Stimulated activated CD4-positive, alpha-beta T cell treated with anti-CD3 and anti-CD28 coated beads, Interleukin-2, amount 100 ng/mL, for 48 hours (primary cell): ENCODE measurements at regions not wholly inside any gene's neighbourhood (a gene's known extent, or its start where the extent isn't known, plus 50 kb on each side); places are given as distances from the start of the nearest gene placed in this dataset.
"Not testable (repeated sequence)": the region's sequence is repeated elsewhere in the genome, so short reads cannot be mapped to it uniquely, and the experiment has no call there.

Source experiments
- DNase-seq, 2 donors: peaks; one replicate each; pipeline ENCODE4 v3.0.0-alpha.2; 2020

DNA sequence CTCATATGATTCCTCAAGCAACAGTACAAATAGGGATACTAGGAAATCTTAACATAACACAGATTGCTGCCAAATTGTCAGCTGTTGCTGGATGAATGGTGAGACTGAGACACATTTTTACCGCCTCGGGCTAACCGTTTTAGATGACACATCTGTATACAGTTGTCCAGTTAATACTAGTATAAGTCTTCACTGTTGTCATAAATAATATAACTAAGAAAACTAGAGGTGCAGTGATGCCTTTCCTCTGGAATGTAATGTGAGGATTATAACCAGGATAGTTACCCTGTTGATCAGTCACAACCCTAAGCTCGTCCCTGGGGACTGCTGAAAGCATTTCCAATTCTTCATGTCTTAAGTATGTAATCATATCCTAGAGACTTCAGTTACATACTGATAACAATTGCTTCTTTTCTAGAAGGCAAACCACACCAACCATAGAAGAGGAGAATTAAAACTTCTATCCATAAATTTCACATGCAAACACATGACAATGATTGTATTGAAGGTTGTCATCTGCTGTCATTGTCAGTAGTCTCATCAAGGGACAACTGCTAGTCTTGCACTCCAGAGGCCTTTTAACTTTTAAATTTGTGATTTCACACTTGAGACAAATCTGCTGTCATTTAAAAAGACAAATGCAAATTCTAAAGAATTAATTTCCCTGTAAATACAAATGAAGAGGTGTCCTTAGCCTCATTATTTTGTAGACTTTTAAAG is 100.4 kb upstream of the SEMA3D start:
- no peak for DNase-seq

- DNase-seq: no peak
Observed at GRCh38 chr7:85286446-85286845, 99.6 kb upstream of the SEMA3D start.

- DNase-seq: no peak
Observed at GRCh38 chr7:85285527-85285926, 98.7 kb upstream of the SEMA3D start.

DNA sequence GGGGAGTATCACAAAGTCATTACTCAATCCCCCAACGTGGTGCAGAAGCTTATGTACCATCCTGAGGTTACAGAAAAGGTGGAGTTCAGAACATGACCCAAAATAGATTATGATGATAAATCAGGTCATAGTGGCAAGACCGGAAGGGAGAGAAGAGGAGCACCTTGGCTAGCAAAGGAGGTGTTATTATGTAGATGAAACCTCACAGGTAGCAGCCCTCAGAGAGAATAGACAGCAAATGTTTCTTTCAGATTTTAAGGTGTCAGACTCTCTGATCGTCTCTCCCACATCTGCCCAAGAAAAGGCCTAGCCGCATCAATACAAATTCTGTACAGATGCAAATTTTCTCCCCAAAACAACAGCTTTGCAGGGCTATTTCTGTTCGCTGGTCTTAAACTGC is 88.3 kb upstream of the SEMA3D start:
- DNase-seq: no peak

- no peak for DNase-seq
Observed at GRCh38 chr7:85274454-85274853, 87.6 kb upstream of the SEMA3D start.

- no peak for DNase-seq
Observed at GRCh38 chr7:85262891-85263290, 76.0 kb upstream of the SEMA3D start.

DNA sequence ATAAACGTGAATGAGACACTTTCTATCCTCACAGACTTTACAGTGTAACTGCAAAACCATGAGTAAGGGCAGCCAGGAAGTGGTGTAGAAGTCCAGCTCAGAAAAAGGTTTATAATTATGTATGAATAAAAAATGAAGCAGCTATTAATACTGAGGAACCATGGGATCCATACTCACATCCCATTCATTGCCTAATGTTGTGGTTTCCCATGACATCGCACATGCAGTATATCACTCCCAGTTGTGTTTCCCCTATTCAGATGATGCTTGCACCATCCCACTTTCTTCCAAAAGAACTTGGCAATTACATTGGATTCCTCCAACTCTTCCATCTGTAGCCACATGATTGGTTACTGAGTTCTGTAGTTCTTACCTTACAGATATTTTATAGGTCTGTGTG is 74.5 kb upstream of the SEMA3D start:
- no peak for DNase-seq

GRCh38 chr7:85249787-85250186 is 62.9 kb upstream of the SEMA3D start:
- DNase-seq: not testable (repeated sequence)

GRCh38 chr7:85239109-85239508 is 52.3 kb upstream of the SEMA3D start:
- no peak for DNase-seq

GRCh38 chr7:85237721-85238120 is 50.9 kb upstream of the SEMA3D start:
- DNase-seq: no peak
